ENCODE measurements at regions not wholly inside any gene's neighbourhood (a gene's known extent, or its start where the extent isn't known, plus 50 kb on each side); places are given as distances from the start of the nearest gene placed in this dataset.
"Not testable (repeated sequence)": the region's sequence is repeated elsewhere in the genome, so short reads cannot be mapped to it uniquely, and the experiment has no call there.

DNA sequence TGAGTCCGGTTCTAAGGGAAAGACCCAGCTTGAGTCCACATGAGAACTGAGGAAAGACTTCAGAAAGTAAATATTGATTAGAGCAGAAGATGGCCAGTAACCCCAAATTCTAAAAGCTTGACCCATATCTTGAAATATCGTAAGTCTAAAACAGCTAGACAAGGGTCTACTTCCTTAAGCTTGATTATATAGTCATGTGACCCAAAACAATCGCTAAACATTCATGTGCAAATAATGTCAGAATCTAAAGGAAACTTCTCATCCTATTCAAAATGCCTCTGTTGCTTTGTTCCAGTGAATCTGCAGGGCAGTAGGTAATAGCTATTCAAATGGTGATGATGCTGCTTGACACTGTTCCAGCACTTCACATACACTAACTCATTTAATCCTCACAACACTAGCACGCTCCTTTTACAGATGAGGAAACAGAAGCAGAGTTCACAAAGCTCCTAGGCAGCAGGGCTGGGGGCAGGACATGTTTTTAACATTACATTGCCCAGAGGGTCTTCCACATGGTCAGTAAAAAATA lies 52.6 kb downstream of the TCF20 start:
- no peak for DNase-seq

DNA sequence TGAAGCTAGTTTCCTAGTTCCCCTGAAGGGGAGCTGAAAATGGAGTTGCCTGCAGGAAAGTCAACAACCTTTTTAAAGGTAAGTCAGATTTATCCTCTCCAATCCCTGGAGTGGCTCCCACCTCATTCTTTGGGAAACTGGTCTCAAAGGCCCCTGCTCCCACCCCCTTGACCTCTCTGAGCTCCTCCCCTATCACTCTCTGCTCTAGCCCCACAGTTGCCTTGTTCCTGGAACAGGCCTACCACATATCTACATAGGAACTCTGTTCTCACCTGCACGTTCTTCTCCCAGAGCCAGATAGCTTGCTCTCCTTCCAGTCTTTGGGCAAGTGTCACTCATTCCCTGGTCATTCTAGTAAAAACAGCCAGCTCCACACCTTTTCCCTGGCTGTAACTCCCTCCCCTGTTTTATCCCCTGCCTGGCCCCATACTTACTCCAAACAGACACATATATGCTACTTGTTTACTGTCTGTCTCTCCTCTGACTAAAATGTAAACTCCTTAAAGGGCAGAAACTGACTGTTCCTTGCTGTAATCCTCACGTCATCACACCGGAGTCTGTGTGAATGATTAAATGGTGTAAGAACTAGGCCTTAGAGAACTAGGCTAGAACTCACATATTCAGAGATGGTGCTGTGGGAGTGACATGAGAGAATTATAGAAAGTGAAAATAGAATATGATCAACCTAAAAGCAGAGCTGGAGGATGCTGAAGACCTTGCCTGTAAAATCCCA lies 53.3 kb downstream of the TCF20 start:
- DNase-seq = no peak

DNA sequence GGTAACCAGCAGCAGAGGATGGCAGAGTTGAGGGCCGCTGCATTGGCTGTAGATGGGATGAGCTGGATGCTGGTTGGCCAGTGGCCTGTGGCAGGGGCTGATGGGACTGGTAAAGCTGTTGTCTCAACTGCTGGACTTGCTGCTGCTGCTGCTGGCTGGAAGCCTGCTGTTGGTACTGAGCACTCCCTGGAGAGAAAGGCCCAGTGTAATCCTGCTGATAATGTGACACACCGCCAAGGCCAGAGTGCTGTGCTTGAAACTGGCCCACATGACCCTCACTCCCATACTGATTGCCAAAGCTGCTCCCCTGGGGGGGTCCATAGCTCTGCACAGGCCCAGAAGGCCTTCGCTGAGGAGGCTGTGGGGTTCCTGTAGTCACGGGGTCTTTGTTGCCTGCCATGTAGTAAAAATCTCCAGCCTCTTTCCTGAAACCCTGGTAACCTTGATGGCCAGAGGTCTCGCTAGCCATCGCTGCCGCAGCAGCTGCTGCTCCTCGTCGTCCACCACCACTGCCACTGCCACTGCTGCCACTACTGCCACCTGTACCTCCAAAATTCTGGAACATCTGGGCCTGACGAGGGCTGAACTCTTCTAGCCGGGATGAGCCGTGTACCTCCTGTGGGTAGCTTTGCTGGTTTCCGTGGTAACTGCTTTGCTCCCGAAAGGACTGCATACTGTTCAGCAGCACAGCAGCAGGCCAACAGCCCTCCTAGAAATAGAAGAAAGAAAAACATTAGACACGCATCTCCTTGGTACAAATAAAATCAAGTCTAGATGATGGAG lies 55.6 kb downstream of the TCF20 start:
- no peak for DNase-seq

DNA sequence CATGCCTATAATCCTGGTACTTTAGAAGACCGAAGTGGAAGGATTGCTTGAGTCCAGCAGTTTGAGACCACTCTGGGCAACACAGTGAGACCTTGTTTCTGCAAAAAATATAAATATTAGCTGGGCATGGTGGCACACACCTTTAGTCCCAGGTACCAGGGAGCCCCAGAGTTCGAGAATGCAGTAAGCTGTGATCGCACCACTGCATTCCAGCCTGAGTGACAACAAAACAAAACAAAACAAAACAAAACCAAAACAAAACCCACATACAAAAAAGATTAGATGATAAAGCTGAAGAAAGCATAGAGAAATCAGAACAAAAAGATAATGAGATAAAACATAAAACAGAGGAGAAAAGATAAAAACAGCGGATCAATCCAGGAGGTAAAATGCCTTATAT lies 62.1 kb downstream of the TCF20 start:
- DNase-seq = no peak

DNA sequence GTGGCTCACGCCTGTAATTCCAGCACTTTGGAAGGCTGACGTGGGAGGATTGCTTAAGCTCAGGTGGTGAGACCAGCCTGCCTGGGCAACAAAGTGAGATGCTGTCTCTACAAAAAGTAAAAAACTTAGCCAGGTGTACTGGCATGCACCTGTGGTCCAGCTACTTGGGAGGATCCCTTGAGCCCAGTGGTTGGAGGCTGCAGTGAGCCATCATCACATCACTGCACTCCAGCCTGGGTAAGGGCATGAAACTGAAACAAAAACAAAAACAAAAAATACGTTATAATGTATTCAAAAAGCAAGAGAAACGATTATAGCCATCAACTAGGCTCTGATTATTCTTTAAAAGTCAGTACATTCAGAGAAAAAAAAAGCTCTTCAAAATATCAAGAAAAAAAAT lies 62.5 kb downstream of the TCF20 start:
- DNase-seq = no peak

DNA sequence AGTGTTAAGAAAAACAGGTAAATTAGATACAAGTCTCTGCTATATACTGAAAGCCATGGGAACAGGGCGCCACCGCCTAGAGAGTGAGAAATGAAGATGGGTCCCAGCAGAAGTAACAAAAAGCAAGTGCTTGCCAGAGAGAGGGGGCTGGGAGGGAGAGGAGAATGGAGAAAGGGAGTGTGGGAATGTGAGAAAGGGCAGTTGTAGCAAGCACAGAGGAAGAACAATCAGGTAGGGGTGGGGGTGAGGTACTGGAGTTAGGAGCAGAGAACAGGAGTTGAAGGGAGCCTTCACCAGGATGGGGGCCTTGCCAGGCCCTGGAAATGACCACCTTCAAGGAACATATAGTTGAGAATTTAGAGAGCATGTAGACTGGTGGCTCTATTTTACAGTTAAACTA lies 66.8 kb downstream of the TCF20 start:
- DNase-seq = no peak

DNA sequence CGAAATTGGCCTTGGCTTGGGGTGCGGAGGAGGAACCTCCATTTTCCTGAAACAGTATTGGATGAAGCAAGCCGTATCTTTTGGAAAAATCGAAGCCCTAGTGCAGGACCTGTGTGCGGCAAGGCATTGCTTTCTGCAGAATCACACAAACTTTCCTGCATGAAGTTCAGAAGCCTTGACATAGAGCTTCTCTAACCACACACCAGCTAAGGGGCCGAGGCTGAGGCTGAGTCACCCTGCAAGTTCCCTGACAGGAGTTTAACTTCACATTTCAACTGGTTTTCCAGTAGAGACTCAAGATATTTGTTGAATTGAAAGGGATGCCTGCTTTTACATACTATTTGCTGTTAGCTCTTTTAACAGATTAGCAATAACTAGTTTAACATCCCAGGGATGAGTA lies 67.8 kb downstream of the TCF20 start:
- DNase-seq = no peak

DNA sequence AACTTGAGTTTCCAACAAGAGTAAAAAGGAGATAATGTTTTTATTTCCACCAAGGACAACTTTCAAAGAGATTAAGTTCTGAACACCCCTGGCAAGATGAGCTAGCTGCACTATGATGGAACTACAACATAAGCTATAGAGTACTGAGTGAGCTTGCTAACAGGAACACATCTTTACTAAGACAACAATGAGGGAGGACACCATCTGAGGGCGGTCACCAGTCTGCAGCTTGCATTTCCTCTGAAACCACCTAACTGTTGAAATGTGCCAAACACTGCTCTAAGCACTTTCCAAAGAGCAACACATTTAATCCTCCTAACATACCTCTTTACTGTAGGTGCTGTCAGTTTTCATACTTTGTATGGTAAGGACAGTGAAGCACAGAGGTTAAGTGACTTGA lies 68.4 kb downstream of the TCF20 start:
- DNase-seq = no peak

DNA sequence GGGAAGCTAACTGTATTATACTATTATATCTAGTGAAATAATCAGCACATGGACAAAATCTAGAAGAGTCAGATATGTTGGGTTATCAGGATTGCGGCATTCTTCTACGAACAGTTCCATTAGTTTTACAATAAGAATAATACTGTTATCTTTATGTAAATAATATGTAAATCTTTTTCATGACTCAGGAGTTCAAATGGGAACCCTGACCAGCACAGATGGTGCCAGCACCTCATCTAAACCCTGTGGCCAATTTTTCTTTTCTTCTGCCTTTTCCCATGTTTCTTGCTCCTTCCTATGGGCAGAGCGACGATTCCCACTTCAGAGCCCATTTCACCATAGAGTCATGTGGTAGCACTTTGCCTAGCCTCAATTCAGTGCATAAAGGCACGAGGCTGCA lies 68.4 kb upstream of the CYP2D6 start:
- DNase-seq = no peak

DNA sequence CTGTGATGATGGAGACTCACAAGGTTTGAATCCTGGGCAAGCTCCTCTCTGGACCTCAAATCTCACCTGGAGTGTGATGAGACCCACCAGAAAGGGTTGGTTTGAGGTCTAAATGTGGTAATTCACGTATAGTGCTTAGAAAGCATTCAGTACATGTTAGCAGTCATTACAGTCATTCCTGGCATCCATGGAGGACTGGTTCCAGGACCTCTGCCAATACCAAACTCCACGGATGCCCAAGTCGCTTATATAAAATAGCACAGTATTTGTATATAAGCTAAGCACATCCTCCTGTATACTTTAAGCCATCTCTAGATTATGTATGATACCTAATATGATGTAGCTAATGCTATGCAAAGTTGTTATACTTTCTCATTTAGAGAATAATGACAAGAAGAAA lies 67.6 kb upstream of the CYP2D6 start:
- DNase-seq = no peak

DNA sequence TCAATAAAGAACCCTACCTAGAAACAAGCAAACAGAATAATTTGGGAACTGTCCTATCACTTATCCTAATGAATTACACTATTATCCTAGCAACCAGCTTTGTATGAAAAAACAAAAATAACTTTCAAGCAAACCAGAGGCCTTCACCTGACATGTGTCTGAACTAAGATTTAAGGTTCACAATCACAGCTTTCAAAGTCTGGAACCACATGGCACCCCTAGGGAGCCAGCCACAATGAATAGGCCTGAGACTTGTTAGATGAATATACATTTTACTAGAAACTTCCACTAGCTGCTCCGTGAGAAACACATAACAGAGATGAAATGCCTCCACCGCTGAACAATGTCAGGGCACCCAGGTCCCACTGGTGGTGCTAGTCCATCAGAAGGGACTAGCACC lies 65.8 kb upstream of the CYP2D6 start:
- DNase-seq = no peak

DNA sequence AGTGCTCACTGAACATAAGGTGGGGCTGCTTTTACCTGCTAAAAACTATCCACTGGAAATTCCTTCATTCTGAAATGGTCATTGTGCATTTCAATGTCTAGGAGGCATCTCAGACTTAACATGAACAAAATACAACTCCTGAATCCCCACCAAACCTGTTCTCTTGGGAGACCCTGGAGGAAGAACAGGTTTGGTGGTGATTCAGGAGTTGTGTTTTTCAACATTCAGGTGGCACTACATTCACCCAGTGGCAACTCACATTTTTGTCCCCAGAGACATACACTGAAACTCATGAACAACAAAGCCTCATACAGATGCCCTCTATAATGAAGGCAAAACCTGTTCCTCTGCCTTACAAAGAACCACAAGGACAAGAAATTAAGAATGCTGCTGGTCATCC lies 64.3 kb upstream of the CYP2D6 start:
- DNase-seq = no peak

DNA sequence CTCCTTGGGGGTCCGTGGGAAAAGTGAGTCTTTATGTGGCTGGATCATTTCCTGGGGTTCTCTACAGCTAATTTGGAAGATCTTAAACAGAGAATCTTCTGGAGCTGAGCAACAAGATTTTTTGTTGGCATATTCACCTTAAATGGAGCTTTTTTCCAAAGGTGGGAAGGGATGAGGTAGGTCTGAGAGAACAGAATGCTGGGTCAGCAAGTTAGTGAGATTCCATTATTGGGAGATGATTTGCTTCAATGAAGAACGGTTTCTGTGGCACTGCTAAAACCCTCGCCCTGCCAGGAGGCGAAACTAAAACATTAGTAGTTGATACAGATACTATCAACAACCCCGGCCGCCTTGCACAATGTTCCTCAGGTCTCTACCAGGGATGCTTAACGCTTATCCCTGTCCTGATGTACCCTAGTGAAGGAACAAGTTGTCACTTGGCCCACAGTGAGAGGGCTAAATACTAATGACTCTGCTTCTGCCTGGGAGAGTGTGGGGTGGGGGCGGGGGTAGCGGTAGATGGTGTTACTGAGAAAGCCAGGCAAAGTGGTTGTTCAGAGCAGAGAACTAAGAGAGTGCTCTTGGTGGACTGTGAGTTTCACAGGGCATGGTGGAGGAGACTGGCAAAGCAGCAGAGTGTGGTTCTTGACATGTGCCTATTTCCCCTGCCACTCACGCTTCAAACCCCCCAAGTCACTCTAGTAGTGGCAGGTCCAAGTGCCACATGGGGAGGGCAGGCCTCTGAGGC lies 63.7 kb upstream of the CYP2D6 start:
- DNase-seq = no peak

DNA sequence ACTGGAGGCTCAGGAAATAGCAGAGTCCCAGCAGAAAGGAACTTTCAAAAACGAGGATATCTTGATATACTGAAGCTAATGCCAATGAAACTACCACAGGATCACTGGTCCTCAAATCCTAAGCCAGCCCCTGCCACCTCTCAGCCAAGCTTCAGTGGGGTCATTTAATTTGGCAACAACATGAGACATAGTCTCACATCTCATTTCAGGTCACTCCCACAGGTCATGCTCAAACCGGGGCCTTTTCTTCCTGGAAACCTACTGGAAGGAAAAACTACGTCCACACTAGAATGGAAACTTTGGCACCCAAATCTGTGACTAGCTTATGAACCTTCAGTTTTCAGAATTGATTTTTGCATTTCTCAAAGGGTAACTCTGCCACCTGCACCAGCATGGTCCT lies 61.9 kb upstream of the CYP2D6 start:
- no peak for DNase-seq

DNA sequence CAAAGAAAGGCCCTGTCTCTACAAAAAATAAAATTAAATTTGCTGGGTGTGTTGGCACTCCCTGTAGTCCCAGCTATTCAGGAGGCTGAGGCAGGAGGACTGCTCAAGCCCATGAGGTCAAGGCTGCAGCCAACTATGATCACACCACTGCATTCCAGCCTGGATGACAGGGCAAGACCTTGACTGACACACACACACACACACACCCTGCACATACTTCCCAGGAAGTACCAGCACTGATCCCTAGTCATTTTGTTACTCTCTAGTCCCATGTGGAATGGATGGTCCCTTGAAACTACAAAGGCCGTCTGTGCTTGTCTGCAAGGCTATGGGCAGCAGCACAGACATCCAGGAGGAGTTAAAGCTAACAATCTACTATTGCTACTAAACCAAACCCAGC lies 59.7 kb upstream of the CYP2D6 start:
- DNase-seq = no peak

DNA sequence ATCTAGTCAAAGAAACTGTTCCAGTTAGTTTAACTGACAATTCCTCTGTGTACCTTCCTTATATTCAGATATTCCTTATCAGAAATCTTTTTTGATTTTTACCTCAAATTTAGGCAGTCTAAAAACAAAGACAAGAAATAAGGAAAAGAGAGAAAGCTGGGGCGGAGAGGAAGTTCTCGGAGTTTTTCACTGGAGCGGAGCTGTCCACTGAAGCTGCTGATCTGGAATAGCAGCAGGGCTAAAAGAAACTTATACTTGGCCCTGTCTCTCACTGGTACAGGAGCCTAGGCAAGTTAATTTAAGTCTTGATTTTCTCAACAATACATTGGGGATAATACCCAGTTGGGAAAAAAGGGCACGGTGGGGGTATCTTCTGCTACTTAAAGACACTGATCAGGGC lies 59.2 kb upstream of the CYP2D6 start:
- no peak for DNase-seq

DNA sequence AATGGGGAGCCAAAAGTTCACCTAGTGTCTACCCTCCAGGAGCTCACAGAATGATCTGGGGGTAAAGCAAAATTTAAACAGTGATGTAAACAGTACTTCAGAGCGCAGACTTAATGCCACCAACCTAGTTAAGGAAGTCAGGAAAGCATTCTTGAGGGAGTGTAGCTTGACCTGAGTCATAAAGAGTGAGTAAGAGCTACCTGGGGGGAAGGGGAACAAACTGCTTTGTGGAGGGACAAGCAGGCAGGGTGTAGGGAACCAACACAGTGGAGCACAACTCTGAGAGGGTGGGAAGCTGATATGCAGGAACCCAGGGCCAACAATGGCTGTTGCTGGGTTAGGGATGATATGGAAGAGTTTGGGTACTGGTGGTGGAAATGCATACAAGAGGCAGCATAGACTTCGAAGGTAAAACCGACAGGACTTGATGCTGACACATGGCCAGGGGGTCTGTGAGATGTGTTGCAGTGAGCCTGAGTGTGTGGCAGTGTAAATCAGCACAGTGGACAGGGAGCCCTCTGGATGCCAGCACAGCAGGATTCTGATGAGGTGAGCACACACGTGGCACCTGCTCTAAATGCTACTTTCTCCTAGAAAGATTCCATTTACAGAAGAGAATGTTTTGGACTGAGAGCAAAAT lies 58.3 kb upstream of the CYP2D6 start:
- no peak for DNase-seq

DNA sequence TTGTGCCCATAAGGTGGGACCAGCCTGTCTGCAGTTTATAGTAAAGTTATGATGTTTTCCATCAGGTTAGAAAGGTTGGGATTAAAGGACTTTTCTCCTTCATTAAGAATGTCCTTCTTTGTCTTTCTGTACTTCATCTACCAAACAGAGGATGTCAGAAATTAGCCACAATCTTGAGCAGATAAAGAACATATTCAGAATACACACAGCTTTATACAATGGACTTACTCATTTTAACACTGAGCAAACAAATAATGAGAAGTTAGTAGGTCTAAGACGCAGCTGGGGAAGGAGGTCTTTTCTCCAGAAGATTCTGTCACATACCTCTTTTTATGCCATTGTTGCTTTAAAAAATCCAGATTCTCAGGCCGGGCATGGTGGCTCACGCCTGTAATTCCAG lies 57.0 kb upstream of the CYP2D6 start:
- no peak for DNase-seq

DNA sequence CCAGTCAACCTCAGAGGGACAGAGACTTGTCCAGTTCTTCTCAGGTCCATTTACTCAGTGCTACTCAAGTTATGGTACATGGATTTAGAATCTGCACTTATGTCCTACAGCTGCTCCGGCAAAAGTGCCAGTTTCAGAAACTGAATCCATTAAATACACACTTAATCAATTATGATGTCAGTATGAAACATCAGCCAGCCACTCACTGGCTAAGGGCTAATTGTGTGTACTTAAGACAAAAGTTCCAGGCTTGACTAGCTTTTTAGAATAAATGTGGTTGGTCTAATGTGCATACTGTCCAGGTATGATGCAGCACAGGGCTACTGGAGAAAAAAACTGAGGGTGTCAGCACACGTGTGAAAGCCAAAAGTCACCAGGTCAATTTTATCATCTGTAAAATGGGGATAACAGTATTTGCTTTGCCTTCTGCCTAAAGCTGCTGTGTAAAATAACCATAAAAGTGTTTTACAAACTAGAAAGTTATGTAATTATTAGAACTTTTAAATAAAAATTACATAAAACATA lies 55.4 kb upstream of the CYP2D6 start:
- peak in 1 of 2 experiments; percentile 5 for DNase-seq

DNA sequence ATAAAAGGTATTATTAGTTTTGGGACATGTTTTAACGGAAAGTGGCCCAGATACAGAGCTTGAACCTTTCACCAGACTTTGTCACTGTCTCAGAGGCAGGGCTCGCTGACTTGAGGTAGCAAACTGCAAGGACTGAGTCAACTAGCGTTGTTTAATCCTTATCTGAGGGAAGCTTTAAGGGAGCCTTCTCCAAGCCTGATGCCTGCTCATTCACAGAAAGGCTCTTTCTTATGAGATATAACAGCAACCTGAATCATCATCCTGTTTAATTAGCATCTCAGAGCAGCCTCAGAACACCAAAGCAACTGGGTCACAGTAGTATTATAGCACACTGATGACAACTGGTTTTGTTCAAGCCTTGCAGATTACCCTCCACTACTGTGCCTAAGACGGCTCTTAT lies 54.2 kb upstream of the CYP2D6 start:
- no peak for DNase-seq

DNA sequence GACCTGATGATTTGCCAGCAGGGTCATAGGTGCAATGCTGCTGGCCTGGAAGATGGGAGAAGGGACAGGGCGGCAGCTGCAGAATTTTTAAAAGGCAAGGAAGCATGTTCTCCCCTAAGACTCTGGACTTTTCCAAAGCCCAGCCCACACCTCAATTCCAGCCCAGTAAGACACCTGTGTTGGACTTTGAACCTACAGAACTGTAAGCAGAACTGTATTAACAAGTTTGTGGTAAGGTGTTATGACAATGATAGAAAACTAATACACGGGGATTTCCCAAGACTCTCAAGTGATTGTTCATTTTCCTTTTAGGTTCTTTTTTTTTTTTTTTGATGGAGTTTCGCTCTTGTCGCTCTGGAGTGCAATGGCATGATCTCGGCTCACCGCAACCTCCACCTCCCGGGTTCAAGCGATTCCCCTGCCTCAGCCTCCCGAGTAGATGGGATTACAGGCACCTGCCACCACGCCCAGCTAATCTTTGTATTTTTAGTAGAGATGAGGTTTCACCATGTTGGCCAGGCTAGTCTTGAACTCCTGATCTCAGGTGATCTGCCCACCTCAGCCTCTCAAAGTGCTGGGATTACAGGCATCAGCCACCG lies 53.0 kb upstream of the CYP2D6 start:
- DNase-seq = not testable (repeated sequence)

DNA sequence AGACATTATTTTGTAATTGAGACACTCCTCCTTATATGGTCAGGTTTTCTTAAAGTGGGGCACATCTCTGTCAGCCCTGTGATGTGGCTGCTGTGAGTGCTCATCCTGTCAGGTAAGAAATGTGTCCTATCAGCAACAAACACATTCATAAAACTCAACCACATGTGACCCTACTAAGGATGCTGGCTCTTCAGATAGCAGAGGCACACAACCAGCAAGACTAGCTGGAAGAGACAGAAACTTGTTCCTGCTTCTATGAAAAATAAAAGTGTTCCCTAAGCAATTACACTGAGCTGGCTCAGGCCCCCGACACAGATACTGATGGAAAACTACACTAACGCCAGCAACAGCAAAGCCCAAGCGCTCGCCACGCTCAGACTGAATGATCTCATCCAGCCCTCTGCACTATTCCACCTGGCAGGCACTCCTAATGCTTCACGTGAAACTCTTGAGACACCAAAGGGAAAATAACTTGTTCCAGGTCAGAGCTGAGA lies 49.8 kb upstream of the CYP2D6 start:
- DNase-seq = no peak
